HepG2 (cell line): ENCODE measurements at regions not wholly inside any gene's neighbourhood (a gene's known extent, or its start where the extent isn't known, plus 50 kb on each side); places are given as distances from the start of the nearest gene placed in this dataset.
"Not testable (repeated sequence)": the region's sequence is repeated elsewhere in the genome, so short reads cannot be mapped to it uniquely, and the experiment has no call there.

Source experiments
- ATAC-seq: fragments of 200-7000 bp; cut with Tn5 transposase; 3 replicates; pipeline ENCODE4 v1.9.1; 2020; ENCODE audit warnings: mild to moderate bottlenecking, moderate library complexity
- BruUV-seq: library from RNA; stranded (reverse); fragments of 400-500 nt; replicated peaks from 2 replicates; lab custom pipeline; 2021; lab: Mats Ljungman, UMichigan
- CTCF ChIA-PET: fragments of 300-600 bp; formaldehyde crosslinking; extraction: SDS; loops from one replicate; lab custom pipeline; 2021; ENCODE audit warnings: low total read pairs, inconsistent platforms, low intra/inter-chr PET ratio; lab: Yijun Ruan, JAX
- POLR2A ChIA-PET: fragments of 350-600 bp; sonication (Branson Sonifier 250); formaldehyde crosslinking; loops from one replicate; lab custom pipeline; 2020; ENCODE audit warnings: antibody characterized with exemption, inconsistent platforms; lab: Yijun Ruan, JAX
- DNase-seq: peaks from one replicate; pipeline ENCODE4 v3.0.0-alpha.2; 2015; ENCODE audit warnings: low spot score
- FAIRE-seq: peaks from 3 replicates; lab custom pipeline; 2011; peaks lifted over from hg19 to GRCh38; lab: Jason Lieb, UNC
- H2AFZ ChIP-seq: one replicate; pipeline ENCODE4 v1.6.1; 2011; ENCODE audit warnings: low read length, inconsistent platforms
- H3K27ac ChIP-seq: fragments of 300-600 bp; 3 replicates; pipeline ENCODE4 v1.8.0; 2011; ENCODE audit warnings: mixed run types, mild to moderate bottlenecking, mixed read lengths, low read length, inconsistent platforms; ENCODE audit not compliant: insufficient read depth; ENCODE audit errors: extremely low read length
- H3K27me3 ChIP-seq, 2 experiments: fragments of 200-600 bp in 1 of 2; 2 replicates in 1 of 2; 3 replicates in 1 of 2; pipeline versions ENCODE4 v1.6.0 to v1.8.0; 2011; ENCODE audit warnings: low read length in 2 of 2, mild to moderate bottlenecking in 2 of 2, moderate library complexity in 2 of 2, inconsistent platforms in 1 of 2; ENCODE audit not compliant: insufficient read depth in 2 of 2, control insufficient read depth in 1 of 2
- H3K36me3 ChIP-seq, 2 experiments: fragments of 200-600 bp in 1 of 2; replicated peaks in 1 of 2; 2 replicates in 1 of 2; 3 replicates in 1 of 2; pipeline versions ENCODE4 v1.5.1 to v1.8.0; 2011; ENCODE audit warnings: low read length in 2 of 2, inconsistent platforms in 1 of 2; ENCODE audit not compliant: insufficient read depth in 2 of 2, control insufficient read depth in 1 of 2
- H3K4me1 ChIP-seq: 2 replicates; pipeline ENCODE4 v1.5.1; 2012; ENCODE audit warnings: low read length, inconsistent platforms; ENCODE audit not compliant: insufficient read depth
- H3K4me2 ChIP-seq: 2 replicates; pipeline ENCODE4 v1.6.0; 2011; ENCODE audit warnings: low read depth, low read length, inconsistent platforms
- H3K4me3 ChIP-seq, 3 experiments: fragments of 200-600 bp in 1 of 3; sonication (generic), shearing (Covaris generic) in 1 of 3; replicated peaks in 1 of 3; 2 replicates each; pipeline ENCODE4 v1.5.1; 2011 to 2016; ENCODE audit warnings: low read length in 3 of 3, inconsistent platforms in 2 of 3, low read depth in 2 of 3, mild to moderate bottlenecking in 2 of 3, control low read depth in 1 of 3, mixed read lengths in 1 of 3; ENCODE audit not compliant: insufficient read depth in 1 of 3
- H3K79me2 ChIP-seq: one replicate; pipeline ENCODE4 v1.6.1; 2011; ENCODE audit warnings: low read length, inconsistent platforms; ENCODE audit not compliant: insufficient read depth
- H3K9ac ChIP-seq: 2 replicates; pipeline ENCODE4 v1.6.0; 2011; ENCODE audit warnings: mild to moderate bottlenecking, low read depth, low read length, inconsistent platforms; ENCODE audit not compliant: insufficient read depth
- H3K9me3 ChIP-seq: 2 replicates; pipeline ENCODE4 v1.5.1; 2012; ENCODE audit warnings: mild to moderate bottlenecking, low read length
- H4K20me1 ChIP-seq: 2 replicates; pipeline ENCODE4 v1.6.0; 2011; ENCODE audit warnings: inconsistent platforms, mild to moderate bottlenecking, low read length, moderate library complexity; ENCODE audit not compliant: insufficient read depth
- BHLHE40 ChIP-seq: IDR thresholded peaks from 2 replicates; pipeline ENCODE4 v1.6.1; 2011; ENCODE audit warnings: low read length, improper control_type of control experiment
- CEBPB ChIP-seq: IDR thresholded peaks from 2 replicates; pipeline ENCODE4 v1.6.1; 2011; ENCODE audit warnings: low read depth, low read length, improper control_type of control experiment, borderline replicate concordance
- HMG20A ChIP-seq: IDR thresholded peaks from 2 replicates; pipeline ENCODE4 v1.6.1; 2016; ENCODE audit warnings: borderline replicate concordance
- NR2F6 ChIP-seq, 2 experiments: IDR thresholded peaks; 2 replicates each; pipeline ENCODE4 v1.6.1; 2016; ENCODE audit warnings: antibody characterized with exemption in 1 of 2, mild to moderate bottlenecking in 1 of 2
- POLR2A ChIP-seq, 2 experiments: IDR thresholded peaks; 2 replicates each; pipeline ENCODE4 v1.6.1; 2011; ENCODE audit warnings: low read depth in 2 of 2, low read length in 2 of 2, mild to moderate bottlenecking in 1 of 2, moderate library complexity in 1 of 2; ENCODE audit not compliant: insufficient read depth in 1 of 2
- RELA ChIP-seq: sonication (generic); formaldehyde crosslinking; IDR thresholded peaks from 2 replicates; pipeline ENCODE4 v1.4.0; 2020; ENCODE audit warnings: missing genetic modification reagents
- SIX4 ChIP-seq: sonication (generic); formaldehyde crosslinking; IDR thresholded peaks from 2 replicates; pipeline ENCODE4 v1.4.0; 2020; ENCODE audit warnings: missing genetic modification reagents
- ZC3H4 ChIP-seq: sonication (generic); formaldehyde crosslinking; IDR thresholded peaks from 2 replicates; pipeline ENCODE4 v1.4.0; 2020; ENCODE audit warnings: missing genetic modification reagents, borderline replicate concordance
- ZNF121 ChIP-seq: sonication (generic); formaldehyde crosslinking; IDR thresholded peaks from 2 replicates; pipeline ENCODE4 v1.5.0; 2020; ENCODE audit warnings: mild to moderate bottlenecking, missing genetic modification reagents
- ZNF382 ChIP-seq: sonication (generic); formaldehyde crosslinking; IDR thresholded peaks from 2 replicates; pipeline ENCODE4 v1.5.0; 2020; ENCODE audit warnings: missing genetic modification reagents, mild to moderate bottlenecking, borderline replicate concordance
- ZNF451 ChIP-seq: sonication (generic); formaldehyde crosslinking; IDR thresholded peaks from 2 replicates; pipeline ENCODE4 v1.5.0; 2020; ENCODE audit warnings: mild to moderate bottlenecking, missing genetic modification reagents
- ZNF891 ChIP-seq: sonication (generic); formaldehyde crosslinking; IDR thresholded peaks from 2 replicates; pipeline ENCODE4 v1.5.0; 2020; ENCODE audit warnings: mild to moderate bottlenecking, missing genetic modification reagents
- WGBS: methylation state at CpG from one replicate; pipeline ENCODE4 v1.1.6; 2017; ENCODE audit warnings: low lambda C conversion rate; 5-methylcytosine and 5-hydroxymethylcytosine counted together
- in situ Hi-C: cut with HindIII; loops from 2 replicates; pipeline ENCODE4 v1.10.0; 2017; ENCODE audit warnings: low pct_unique_long_range_greater_than_20kb; ENCODE audit not compliant: extremely low pct_ligation_motif_present
- intact Hi-C: fragments of 100-400 bp; cut with micrococcal nuclease; formaldehyde crosslinking; loops from one replicate; pipeline ENCODE4 v1.10.0; 2022; ENCODE audit not compliant: unreplicated experiment
- TF ChIP-seq, protein P1 (sequence below): sonication (generic); formaldehyde crosslinking; conservative IDR thresholded peaks from 2 replicates; pipeline ENCODE4 v1.8.1; 2023; ENCODE audit warnings: missing genetic modification reagents

DNA sequence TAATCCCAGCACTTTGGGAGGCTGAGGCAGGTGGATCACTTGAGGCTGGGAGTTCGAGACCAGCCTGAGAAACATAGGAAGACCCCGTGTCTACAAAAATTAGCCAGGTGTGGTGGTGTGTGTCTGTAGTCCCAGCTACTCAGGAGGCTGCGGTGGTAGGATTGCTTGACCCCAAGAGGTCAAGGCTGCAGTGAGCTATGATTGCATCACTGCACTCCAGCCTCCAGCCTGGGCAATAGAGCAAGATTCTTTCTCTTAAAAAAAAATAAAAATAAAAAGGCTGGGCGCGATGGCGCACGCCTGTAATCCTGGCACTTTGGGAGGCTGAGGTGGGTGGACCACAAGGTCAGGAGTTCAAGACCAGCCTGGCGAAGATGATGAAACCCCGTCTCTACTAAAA is 119.4 kb downstream of the NPTX2 start:
- H3K36me3 ChIP-seq; H3K9me3 ChIP-seq; H3K27ac ChIP-seq; H3K4me3 ChIP-seq; ATAC-seq; H2AFZ ChIP-seq; DNase-seq; H3K4me1 ChIP-seq; intact Hi-C loops; FAIRE-seq; in situ Hi-C loops; H4K20me1 ChIP-seq; H3K4me2 ChIP-seq; CTCF ChIA-PET; POLR2A ChIA-PET; H3K9ac ChIP-seq; H3K79me2 ChIP-seq; TF ChIP-seq NR2F6 (CRISPR knock-in tag; IDR thresholded peaks at IDR 0.05): not testable (repeated sequence)
- 50% methylated on average over 9 of the region's 9 CpGs for WGBS
- peaks cover 3 to 10% of the 10 kb centered on the region in 2 experiments; a peak in 2 of 5 replicates for H3K27me3 ChIP-seq
- TF ChIP-seq CEBPB (peak; percentile 12; the same call in 1 of the 2 replicates), ZNF121 (peak; percentile 48), NR2F6 (IDR thresholded peaks at IDR 0.05) (0 out of 2 replicates have a peak, but pooled peaks have one; percentile 24)
- TF ChIP-seq, all 625 proteins: peak for 3; not testable (repeated sequence) for 622
- not testable (repeated sequence) for BruUV-seq

DNA sequence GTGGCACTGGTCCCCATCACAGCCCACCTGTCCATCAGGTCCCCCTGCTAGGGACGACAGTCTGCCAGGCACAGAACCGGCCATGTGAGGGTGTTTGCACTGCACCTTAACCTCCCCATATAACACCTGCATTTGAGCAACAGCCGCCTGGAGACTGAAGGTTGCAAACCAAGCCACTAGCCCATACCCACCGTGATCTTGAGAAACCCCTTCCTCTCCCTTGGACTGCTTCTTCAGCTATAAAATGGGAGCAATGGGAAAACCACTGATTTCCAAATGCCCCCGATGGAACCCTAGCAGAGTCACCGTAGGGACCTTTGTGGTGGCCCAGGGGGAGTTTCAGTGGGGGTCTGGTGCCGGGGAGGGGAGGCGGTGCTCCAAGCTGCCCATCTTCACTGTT is 120.1 kb downstream of the NPTX2 start:
- FAIRE-seq, result no peak
- no peak for ATAC-seq
- CTCF ChIA-PET, result no interaction called here

More for the DNA sequence above, 120.1 kb downstream of the NPTX2 start:
- Histone ChIP-seq H4K20me1 (no peaks in the 10 kb centered on the region), H3K27ac (no peak overlapping the region), H2AFZ (no peak overlapping the region), H3K9ac (no peak overlapping the region), H3K79me2 (no peaks in the 10 kb centered on the region), H3K27me3 (peaks cover 3 to 15% of the 10 kb centered on the region in 2 experiments; a peak in 2 of 5 replicates), H3K4me2 (no peak overlapping the region), H3K4me3 (no peak overlapping the region), H3K36me3 (no peaks in the 10 kb centered on the region), H3K4me1 (no peaks in the 10 kb centered on the region), H3K9me3 (peaks cover 4% of the 10 kb centered on the region; the same call in 1 of the 2 replicates)
- no TSS peak for BruUV-seq
- WGBS, result 26% methylated on average over 5 of the region's 8 CpGs
- POLR2A ChIA-PET, result no interaction called here
- intact Hi-C loops (no loop called here), in situ Hi-C loops (no loop called here)
- DNase-seq, result no peak
- TF ChIP-seq POLR2A (IDR thresholded peaks at IDR 0.05; ENCODE audit: insufficient read depth in 1 of 2, low read depth in 2 of 2, low read length in 2 of 2) (no peak), RELA (CRISPR knock-in tag) (no peak), ZNF891 (CRISPR knock-in tag) (no peak), HMG20A (no peak), ZC3H4 (no peak), SIX4 (CRISPR knock-in tag) (no peak), BHLHE40 (no peak), ZNF451 (CRISPR knock-in tag) (no peak), ZNF382 (CRISPR knock-in tag) (no peak)
- TF ChIP-seq, protein P1, sequence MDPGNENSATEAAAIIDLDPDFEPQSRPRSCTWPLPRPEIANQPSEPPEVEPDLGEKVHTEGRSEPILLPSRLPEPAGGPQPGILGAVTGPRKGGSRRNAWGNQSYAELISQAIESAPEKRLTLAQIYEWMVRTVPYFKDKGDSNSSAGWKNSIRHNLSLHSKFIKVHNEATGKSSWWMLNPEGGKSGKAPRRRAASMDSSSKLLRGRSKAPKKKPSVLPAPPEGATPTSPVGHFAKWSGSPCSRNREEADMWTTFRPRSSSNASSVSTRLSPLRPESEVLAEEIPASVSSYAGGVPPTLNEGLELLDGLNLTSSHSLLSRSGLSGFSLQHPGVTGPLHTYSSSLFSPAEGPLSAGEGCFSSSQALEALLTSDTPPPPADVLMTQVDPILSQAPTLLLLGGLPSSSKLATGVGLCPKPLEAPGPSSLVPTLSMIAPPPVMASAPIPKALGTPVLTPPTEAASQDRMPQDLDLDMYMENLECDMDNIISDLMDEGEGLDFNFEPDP (CRISPR knock-in tag), result no peak
- TF ChIP-seq, all 625 proteins: peak for 0
